NCI-H345 treated with DMSO at 0.1 percent for 48 hours (cell line): ENCODE measurements at regions not wholly inside any gene's neighbourhood (a gene's known extent, or its start where the extent isn't known, plus 50 kb on each side); places are given as distances from the start of the nearest gene placed in this dataset.
"Not testable (repeated sequence)": the region's sequence is repeated elsewhere in the genome, so short reads cannot be mapped to it uniquely, and the experiment has no call there.

Experiments
- DNase-seq: peaks from one replicate; lab custom pipeline; 2025; ENCODE audit not compliant: unreplicated experiment; lab: John Stamatoyannopoulos, UW

DNA sequence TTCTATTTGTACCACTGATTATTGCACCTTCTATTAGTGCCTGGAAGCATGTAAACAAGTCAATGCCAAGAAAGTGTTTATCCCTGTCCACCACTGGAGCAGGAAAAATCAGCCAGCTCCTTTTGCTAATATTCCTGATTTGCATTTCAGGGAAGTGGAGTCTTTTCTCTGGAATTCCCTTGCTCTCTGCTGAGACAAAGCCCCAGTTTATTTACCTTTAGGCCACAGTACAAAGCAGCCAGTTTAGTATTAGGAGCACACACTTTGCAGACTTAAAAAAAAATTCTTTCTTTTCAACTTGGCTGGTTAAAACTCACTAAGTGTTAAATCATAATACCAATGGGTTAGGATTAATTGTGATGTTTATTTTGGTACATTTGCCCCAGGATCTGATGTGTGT is 631.1 kb downstream of the PKHD1 start:
- DNase-seq = no peak

DNA sequence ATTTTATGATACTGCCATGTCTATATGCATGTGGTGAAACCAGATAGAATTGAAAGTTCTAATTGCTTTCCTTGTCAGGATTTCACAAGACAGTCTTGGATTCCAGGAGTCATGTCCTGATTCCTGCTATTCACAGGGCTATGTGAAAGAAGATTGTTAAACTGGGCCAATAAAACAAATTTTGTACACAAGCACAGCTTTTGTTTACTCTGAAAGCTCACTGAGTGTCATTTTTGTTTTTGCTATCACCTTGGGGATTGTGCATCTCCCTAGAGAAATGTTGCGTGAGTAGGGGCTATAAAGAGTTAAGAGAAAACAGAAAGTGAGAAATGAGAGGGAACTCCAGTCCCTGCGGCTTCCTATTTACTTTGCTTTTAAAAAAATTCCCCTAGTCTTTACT is 627.5 kb downstream of the PKHD1 start:
- no peak for DNase-seq

GRCh38 chr6:51462896-51463295 is 624.5 kb downstream of the PKHD1 start:
- no peak for DNase-seq

GRCh38 chr6:51463321-51463720 is 624.1 kb downstream of the PKHD1 start:
- DNase-seq = no peak

DNA sequence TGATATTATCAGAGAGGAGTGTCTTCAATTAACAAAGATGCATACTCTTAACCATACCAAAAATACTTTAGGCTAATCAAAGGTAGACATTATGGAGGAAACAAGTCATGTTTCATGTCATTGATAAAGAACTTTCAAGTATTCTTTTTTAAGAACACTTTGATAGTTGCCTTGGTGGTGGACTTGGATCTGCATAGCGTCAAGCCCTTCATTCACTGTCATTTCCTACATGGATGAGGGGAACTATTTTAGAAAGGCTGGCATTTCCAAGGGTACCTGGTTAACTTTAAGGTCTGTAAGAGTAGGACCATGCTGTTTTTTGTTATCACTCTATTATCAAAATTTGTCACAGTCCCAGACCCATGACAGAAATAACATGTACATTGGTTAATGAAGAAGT is 622.5 kb downstream of the PKHD1 start:
- DNase-seq = no peak

DNA sequence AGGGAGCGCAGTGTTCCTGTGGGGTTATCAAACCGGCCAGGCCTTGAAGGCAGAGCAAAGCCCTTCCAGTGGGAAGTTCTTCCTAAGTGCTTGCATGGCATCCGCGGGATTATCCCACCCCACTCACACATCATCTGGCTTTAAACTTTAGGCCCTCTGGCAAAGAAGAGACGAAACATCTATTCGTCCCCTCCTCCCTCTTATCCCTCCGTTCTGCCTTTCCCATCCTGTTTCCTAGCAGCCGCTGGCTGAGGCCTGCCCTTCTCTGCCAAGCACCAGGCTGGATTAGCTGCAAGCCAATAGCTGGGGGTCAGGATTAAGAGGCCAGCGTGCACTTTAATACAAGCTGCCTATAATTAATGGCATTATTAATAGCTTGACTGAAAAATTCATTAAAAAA is 621.0 kb downstream of the PKHD1 start:
- no peak for DNase-seq

GRCh38 chr6:51467231-51467952 is 620.0 kb downstream of the PKHD1 start:
- DNase-seq = peak; percentile 25

DNA sequence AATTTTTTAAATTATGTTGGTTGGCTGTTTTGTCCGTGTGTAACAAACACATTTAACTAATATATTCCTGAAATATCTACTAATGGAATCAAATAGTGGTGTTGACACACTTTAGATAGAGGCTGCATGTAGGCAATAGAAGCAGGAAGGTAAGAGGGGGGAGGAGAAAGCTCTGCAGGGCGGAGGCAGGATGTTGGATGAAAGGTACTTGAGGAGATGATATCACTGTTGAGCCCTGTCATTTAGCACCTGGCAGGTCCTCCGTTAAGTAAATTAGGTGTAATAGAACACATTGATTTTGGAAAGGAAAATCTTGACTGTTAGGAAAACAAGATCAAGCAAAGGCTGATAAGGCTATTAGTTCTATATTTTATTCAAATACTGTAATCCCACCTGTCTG is 618.7 kb downstream of the PKHD1 start:
- peak; percentile 24 for DNase-seq

DNA sequence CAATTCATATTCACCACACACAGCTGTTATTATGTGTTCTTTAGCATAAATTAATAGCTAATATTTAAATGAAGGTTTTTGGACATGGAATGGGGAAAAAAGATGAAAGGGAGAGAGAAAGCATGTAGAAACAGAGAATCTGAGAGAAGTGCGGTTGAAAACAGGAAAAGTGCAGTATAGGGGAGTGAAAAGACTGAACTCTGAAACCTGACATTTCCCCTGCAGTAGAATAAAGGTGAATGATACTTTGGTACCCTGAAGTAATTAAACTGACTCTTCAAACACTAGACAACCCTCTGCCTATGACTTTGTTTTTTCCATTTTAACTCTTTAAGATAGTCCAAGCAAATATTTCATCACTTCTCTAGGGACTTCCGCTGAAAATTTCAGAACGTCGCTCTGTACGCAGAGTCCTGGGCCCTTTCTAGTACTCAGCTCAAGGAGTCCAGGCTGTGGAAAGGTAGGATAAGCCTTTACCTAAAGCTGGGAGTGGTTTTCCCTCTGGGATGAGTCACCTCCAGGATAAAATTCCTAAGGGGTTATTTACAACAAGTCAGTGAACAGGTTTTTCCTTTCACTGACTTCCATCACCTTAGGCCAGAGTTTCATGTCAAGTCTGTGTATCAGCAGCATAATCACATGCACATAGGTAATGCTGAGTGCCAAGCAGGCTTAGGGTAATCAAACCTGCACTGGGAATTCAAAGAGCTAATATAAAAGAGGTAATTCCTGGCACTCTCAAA is 614.5 kb downstream of the PKHD1 start:
- DNase-seq = no peak

DNA sequence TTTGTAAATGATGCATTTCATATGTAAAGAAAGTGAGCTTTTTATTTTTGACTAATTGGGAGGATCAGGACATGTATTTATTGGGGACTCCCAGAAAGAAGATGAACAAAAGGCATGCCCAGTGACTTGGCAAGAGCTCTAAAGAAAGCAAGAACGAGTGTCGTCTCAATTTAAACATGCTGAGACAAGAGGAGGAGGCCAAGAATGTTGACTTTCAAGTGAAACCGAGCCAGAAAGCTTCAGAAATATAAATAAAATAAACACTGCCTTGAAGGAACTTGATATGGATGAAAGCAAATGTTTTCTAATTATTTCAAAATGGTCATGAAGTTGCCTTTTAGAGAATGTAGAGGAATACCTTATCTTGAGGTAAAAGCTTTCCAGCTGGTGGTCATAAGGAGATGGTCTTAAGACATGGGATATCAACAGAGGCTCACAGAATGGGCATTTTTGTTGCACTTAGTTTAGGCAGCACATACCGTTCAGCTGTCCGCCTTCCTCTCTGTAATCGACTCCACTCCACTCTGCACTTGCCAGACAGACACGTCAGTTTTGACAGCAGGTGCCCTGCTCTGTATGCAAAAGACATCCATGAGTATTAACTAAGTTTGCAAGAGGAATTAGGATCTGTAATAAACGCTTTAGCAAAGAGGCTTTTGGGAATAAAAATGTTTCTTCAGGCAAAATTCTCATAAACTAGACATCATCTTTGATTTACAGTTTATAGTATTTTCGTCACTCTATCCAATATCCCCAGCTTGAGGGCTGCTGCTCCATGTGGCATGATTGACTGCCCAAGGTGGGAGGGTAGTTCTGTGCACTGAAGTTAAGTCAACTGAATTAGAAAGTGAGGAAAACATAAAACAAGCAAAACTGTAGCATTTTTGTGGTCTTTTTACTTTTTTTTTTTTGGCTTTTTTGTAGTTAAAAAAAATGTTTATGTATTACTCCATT is 613.1 kb downstream of the PKHD1 start:
- no peak for DNase-seq

- DNase-seq = no peak
Observed at GRCh38 chr6:51477711-51478311, 609.6 kb downstream of the PKHD1 start.

GRCh38 chr6:51479296-51479695 is 608.1 kb downstream of the PKHD1 start:
- DNase-seq = no peak

GRCh38 chr6:51480040-51480439 is 607.4 kb downstream of the PKHD1 start:
- no peak for DNase-seq

DNA sequence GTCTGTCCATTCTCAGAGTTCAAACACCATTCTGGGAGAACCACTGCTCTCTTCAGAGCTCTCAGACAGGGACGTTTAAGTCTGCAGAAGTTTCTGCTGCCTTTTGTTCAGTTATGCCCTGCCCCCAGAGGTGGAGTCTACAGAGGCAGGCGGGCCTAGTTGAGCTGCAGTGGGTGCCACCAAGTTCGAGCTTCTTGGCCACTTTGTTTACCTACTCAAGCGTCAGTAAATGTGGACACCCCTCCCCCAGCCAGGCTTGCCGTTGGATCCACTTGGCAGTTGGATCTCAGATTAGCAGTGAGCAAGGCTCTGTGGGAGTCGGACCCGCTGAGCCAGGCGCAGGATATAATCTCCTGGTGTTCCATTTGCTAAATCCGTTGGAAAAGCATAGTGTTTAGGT is 601.5 kb downstream of the PKHD1 start:
- DNase-seq = not testable (repeated sequence)

- DNase-seq = no peak
Observed at GRCh38 chr6:51487937-51488336, 599.5 kb downstream of the PKHD1 start.

DNA sequence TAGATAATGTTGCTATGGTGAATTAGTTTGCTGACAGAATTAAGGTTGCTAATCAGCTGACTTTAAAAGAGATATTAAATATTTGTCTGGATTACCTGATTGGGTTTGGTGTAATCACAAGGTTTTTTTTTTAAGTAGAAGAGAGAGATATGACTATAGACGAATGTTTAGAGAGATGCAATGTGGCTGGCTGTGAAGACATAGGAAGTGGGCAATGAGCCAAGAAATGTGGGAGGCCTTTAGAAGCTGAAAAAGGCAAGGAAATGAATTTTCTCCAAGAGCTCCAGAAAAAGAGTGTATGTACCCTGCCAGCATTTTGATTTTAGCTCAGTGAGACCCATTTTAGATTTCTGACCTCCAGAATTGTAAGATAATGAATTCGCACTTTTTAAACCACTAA is 598.3 kb downstream of the PKHD1 start:
- DNase-seq = no peak

DNA sequence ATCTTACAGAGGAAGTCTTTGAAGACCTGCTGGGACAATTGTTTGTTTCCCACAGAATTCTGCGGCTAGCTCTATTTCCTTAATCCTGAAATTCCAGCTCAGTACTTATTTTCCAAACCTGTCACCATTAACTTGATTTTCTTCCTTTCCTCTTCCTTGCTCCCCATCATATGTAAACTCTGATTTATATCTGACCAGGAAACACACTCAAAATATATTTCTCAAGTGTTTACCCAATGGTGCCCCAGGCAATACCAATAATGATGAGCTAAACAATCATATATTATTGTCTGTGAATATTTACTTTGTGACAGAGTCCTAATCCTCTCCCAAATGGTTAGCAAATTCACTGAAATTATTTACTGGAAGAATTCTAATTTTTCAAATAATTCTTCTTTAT is 597.3 kb downstream of the PKHD1 start:
- DNase-seq = no peak

DNA sequence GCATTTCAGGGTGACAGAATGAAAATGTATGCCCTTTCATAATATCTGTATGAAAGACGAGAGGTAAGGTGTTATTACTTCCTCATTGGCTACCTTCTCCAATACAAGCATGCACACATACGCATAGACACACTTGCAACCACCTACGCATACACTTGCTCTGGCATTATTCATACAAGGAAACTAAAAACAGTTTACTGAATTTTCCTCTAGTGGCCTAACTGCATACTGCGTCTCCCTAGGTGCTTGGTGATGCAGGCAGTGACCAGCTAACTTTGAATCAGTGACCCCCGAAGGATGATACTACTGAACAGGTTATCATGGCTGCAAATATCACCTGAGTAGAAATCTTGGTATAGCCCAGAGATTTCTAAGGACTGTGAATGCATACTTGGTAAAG is 593.1 kb downstream of the PKHD1 start:
- no peak for DNase-seq

DNA sequence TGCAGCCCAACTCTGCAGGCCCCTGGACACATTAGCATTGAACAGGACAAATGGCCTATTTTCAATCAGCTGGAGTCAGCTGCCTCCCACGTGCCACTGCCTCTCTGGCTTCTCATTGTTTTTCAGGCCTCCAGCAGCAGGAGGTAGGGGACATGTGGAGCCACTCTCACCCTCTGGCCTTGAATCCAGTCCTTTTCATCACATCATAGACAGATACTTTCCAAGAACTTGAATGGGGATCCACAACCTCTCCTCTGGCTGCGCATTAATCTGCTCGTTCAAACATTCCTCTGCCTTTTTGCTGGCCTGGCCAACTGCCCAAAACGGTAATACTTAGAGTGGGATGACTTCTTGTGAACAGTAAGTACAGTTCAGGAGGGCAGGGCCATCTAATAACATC is 592.3 kb downstream of the PKHD1 start:
- no peak for DNase-seq

DNA sequence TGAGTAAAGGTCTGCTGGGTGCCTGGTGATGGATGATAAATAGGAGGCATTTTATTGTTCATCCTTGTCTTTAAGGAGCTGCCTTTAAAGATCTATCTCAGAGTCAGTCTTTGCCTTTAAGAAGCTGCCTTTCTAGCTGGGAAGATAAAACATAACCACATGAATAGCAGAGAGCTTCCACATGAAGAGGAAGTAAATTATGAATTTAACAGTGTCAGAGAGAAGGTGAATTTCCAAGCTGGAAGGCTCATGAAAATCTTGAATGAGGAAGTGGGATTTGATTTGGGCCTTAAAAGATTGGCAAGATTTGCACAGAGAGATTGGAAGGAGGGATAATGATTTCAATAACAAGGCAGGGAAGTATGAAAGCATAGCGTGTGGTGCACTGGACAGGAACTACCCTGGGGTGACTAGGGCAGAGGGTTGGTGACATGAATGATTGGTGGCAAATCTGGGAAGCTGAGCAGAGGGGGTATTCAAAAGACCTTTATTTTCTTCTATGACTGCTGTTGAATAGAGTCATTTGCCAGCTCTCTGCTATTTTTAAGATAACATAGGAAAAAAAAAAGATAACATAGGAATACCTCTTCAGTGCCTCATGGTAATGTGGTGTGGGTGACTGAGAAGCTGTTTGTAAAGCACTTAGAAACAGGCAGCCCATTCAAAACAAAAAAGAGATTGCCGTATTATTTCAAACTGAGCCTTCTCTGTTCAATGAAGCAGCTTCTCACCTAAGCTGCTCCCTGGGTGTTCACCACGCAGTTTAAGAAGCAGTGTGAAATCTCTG is 591.6 kb downstream of the PKHD1 start:
- DNase-seq = peak; percentile 34
